GM19023 (cell line): ENCODE measurements at regions not wholly inside any gene's neighbourhood (a gene's known extent, or its start where the extent isn't known, plus 50 kb on each side); places are given as distances from the start of the nearest gene placed in this dataset.

Experiments
- ATAC-seq: cut with Tn5 transposase; IDR thresholded peaks from one replicate; pipeline ENCODE4 v1.9.1; 2021; ENCODE audit warnings: mild to moderate bottlenecking, moderate library complexity; ENCODE audit not compliant: unreplicated experiment

DNA sequence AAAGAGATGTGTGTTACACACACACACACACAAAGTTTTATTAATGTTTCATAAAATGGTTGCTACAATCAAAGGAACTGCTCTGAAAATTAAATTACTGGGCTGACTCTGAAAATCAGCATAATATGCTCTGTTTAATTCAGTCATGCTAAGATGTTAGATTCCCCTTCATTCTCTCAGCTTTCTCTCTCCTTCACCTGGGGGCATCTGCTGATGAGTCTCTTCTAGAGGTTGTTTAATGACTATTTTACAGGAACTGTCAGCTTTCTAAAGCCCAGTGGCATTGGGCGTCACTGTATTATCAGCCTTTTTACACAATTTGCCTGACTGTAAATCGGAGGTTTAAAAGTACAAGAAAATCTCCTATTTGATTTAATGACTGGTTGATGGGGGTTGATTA is 559.7 kb upstream of the POU3F2 start:
- ATAC-seq: no peak

DNA sequence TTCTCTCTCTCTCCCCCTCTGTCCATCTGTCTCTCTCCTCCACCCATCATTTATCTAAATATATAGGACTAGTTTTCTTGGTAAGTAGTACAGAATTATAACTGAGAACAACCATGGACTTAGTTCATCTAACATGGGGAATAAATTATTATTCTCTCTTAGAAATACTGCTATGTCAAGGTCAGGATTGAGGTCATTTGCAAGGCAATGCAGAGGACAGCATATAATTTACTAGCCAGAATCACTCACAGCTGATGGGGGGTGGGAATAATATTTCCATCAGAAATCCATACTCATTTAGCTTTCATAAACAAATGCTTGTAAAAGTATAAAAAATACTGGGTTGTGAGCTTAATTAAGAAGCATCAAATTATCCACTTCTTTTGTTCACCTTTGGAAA is 553.9 kb upstream of the POU3F2 start:
- ATAC-seq: no peak

DNA sequence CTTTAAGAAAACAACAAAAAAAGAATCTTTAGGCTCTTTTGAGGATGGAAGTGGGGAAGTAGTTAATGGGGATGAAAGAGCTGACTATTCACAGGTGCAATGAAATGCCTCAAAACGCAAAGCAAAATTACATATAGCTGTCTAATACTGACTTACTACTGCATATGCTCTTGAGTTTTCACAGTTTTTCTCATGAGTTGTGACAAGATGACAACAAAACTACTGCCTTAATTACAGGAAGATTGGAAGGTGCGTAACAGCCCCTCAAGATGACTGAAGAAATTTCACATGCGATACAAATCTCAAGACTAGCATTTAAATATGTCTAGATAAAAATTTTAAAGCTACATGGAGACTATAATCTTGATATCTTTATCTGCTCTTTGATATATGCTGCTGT is 547.8 kb upstream of the POU3F2 start:
- no peak for ATAC-seq

DNA sequence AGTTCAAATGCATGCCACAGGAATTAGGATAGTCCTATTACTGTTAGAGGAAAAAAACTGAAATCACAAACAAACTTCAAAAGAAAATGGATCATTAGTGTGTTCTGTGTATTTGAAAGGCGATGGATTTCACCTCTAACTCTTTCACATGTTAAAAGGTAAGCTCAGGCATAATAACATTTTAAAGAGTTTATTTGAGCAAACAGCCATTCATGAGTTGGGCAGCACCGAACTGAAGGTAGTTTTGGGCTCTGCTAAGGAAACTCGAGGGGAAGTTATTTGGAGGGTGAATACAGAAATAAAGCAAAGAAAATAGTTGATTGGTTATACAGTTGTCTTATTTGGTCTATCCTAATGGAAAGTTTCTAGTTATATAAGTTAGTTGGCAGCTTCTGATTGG is 546.5 kb upstream of the POU3F2 start:
- no peak for ATAC-seq

- no peak for ATAC-seq
These were observed 541.6 kb upstream of the POU3F2 start for GRCh38 chr6:98292810-98293209.

GRCh38 chr6:98295515-98296175 is 538.7 kb upstream of the POU3F2 start:
- no peak for ATAC-seq

GRCh38 chr6:98308564-98308963 is 525.8 kb upstream of the POU3F2 start:
- no peak for ATAC-seq

DNA sequence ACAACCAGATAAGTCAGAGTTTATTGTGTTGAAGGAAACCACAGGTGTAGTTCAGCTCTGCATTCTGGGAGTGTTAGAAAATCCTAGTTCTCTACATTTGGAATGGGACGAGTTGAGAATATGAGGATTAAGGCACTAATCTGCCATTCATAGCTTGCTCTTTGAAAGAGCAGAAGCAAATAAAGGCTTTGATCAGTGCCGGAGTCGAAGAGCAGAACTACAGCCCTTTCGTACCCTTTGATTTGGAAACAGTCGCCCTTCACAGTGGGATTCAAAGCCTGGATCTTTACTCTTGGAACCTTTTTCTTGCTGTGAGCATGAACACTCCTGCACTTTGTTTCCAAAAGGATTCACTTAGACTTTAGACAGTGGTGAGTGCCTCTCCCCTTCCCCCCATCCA is 523.9 kb upstream of the POU3F2 start:
- no peak for ATAC-seq

- peak; percentile 89 for ATAC-seq
These were observed 510.8 kb upstream of the POU3F2 start for GRCh38 chr6:98323605-98324004.

DNA sequence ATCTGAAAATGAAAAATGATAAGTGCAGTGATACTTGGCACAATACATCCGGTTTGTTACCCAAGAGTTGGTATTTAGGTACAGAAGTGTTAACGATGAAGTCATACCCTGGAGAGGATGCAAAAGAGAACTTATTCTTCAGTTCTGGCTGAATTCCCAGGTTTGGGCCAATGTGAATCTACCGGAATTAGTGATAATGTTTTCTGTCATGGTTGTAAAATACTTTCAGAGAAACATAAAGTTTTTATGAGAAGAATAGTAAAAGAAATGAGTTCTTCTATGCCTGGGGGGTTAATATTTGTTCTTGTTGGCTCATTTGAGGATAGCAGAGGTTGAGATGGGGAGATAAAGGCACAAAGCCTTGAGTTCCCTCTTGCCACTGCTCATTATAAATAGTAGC is 509.9 kb upstream of the POU3F2 start:
- ATAC-seq: no peak

GRCh38 chr6:98325366-98325765 is 509.0 kb upstream of the POU3F2 start:
- no peak for ATAC-seq

DNA sequence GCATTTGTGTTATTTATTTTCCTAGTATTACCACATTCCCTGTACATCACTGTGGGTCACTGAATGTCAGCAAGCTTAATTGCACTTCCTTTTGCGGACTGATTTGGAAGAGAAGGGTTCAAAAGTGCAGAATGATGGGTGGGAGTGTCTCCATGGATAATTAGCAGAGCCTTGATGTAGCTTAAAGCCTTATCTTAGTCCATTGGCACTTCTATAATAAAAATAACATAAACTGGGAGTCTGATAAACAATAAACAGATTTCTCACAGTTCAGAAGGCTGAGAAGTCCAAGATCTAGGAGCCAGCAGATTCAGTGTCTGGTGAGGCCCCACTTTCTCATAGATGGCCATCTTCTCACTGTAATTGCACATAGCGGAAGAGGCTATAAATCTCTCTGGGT is 501.1 kb upstream of the POU3F2 start:
- ATAC-seq: no peak

DNA sequence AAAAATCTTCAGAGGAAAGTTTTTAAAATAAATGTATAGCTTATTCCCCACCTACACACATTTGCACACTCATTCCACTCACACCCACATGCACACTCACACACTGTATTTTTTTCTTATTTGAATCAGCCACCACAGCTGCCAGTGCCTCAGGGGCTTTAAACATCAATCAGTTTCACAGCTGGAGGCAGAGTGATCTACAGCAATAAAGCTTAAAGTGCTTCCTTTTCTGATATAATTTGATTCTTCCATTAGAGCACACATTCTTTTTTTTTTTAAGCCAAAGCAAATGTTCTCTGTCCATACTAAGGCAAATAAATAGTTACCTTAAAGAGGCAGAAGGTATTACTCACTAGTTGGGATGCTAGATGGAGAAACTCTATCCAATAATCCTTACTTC is 498.8 kb upstream of the POU3F2 start:
- no peak for ATAC-seq

- ATAC-seq: no peak
These were observed 494.9 kb upstream of the POU3F2 start for GRCh38 chr6:98339506-98339905.

DNA sequence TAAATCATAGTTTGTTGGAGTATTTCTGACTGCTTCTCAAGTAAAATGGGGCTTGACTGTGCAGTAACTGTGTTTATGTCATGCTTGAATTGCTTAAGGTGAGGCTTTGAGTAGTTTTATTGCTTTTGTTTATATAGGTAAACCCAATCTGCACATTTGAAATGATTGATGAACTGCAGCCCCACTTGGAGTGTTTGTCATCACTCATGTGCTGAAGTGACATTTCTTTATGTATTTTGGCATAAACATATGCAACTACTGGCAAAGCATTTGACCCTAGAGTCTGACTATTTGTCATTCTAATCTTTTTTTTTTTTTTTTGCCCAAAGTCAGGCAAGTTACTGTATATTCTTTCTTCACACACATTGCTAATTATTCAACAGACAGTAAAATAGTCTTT is 491.4 kb upstream of the POU3F2 start:
- ATAC-seq: no peak

DNA sequence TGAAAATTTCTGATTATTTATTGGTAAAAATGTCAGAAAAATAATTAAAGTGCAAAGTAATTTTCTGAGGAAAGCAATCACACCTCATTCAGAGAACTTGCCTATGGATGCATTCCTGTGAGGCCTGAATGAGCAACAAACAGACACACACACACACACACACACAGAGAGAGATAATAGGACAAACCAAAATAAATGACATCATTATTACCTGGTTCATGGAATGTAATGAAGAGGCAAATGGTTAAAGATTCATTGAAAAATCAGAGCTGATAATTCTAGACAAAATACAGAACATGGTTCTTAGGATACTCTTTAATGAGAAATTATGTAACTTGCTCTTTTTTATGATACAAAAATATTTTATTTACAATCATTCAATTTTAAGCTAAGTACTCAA is 490.6 kb upstream of the POU3F2 start:
- no peak for ATAC-seq

DNA sequence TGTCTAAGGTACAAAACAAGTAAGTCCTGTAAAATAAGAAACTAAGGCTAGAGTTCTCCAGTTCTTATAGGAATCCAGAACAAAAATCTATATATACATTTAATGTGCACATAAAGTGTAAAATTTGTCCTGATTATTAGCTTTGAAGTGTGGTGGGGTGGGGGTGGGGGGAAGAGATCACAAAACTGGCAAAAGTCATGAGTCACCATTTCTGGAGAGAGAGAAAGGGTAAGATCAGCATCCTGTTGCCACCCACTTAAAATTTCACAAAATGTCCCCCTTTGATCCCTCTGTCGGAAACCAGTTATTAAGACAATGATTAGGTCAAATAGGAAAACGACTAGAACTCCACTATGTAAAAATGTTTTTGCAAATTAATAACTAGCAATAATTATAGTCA is 482.0 kb upstream of the POU3F2 start:
- ATAC-seq: no peak

DNA sequence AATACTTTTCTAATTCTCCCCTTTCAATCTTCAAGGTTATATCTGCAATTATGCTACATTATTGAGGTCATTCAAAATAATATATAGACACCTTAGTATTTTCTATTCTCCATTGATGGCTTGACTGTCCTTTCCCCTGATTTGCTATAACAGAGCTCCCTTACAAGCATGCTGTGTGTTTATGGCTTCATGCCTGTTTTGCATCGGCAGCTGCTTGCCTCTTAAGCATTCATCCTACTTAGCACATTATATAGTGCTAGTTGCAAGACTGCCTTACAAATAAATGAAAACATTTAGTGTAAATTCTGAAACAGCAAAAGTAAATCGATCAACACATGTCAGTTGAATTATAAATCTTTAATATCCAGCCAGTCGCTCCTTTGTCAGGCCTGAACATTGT is 476.2 kb upstream of the POU3F2 start:
- no peak for ATAC-seq

DNA sequence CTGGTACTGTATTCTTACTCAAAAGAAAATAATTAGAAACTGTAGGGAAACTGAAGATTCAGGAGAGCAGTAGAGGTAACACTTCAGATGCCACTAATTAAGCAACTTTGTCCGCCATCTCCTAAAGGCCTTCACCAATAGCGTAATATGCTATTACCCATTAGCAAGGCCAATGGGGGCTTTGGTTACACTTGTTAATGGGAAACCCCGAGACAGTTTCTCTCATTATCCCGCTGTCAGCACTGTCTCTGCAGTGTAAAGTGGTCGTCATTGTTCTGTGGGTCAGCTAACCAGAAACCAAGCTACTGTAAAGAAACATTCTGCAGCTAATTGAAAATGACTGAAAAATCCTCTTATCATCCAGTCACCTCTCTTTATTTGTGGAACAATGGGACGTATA is 468.0 kb upstream of the POU3F2 start:
- no peak for ATAC-seq

DNA sequence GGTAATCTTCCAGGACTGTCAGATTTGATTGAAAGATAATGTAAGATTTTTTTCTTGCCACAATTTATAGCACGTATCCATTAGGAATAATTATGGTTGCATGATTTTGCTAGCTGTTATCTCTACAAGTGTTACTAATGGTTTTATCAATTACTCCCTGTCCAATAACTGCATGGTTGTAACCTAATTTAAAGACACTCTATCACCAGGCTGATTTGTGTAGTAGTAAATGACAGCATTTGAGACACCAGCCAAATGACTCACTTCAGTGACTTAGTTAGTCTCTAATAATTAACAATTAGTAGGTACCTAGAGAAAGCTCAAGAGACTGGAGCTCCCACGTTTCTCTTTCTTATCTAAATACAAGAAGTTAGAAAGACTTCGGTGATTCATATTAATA is 453.8 kb upstream of the POU3F2 start:
- ATAC-seq: no peak

- ATAC-seq: no peak
These were observed 452.1 kb upstream of the POU3F2 start for GRCh38 chr6:98382246-98382645.

DNA sequence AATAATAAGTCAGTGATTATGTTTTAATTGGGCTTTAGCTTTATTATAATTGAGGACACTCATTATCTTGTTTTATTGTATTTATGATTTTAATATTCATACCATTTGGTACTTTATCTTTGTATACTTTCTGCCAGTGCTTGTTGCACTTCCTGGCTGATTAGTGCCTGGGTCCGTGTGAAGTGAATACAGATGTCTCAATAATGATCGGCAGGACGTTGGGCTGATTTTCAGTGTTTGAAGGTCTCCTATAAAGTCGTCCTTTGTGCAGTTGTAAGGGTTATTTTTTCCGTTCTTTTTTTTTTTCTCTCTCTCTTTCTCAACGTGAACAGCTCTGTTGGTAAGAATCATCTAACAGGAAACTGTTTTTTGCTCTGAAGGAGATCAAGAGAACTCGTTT is 450.0 kb upstream of the POU3F2 start:
- no peak for ATAC-seq

GRCh38 chr6:98384801-98385200 is 449.6 kb upstream of the POU3F2 start:
- no peak for ATAC-seq
